SK-N-SH treated with all-trans-retinoic acid at 6 μM for 48 hours (cell line): ENCODE measurements at regions not wholly inside any gene's neighbourhood (a gene's known extent, or its start where the extent isn't known, plus 50 kb on each side); places are given as distances from the start of the nearest gene placed in this dataset.

Experiments
- ATAC-seq: fragments of 200-7000 bp; cut with Tn5 transposase; 3 replicates; pipeline ENCODE4 v1.9.1; 2020; ENCODE audit warnings: mild to moderate bottlenecking, moderate library complexity
- ARNTL ChIP-seq: fragments of 450-650 bp; formaldehyde crosslinking; IDR thresholded peaks from 2 replicates; pipeline ENCODE4 v1.5.0; 2020; ENCODE audit warnings: low read depth, mild to moderate bottlenecking, moderate library complexity, borderline replicate concordance
- BACH2 ChIP-seq: fragments of 250-450 bp; sonication (Bioruptor Pico); IDR thresholded peaks from 2 replicates; pipeline ENCODE4 v1.9.0; 2021; ENCODE audit warnings: mild to moderate bottlenecking, borderline replicate concordance
- CREB5 ChIP-seq: fragments of 250-450 bp; sonication (Bioruptor Pico); IDR thresholded peaks from 2 replicates; pipeline ENCODE4 v1.5.1; 2020; ENCODE audit warnings: low read depth, mild to moderate bottlenecking, moderate library complexity
- CSDC2 ChIP-seq: fragments of 250-450 bp; sonication (Bioruptor Pico); IDR thresholded peaks from 2 replicates; pipeline ENCODE4 v1.5.0; 2020; ENCODE audit warnings: mild to moderate bottlenecking, moderate library complexity
- ESRRG ChIP-seq: fragments of 250-450 bp; sonication (Bioruptor Pico); IDR thresholded peaks from 2 replicates; pipeline ENCODE4 v1.6.1; 2021; ENCODE audit warnings: mild to moderate bottlenecking
- GLIS3 ChIP-seq: fragments of 250-450 bp; sonication (Bioruptor Pico); IDR thresholded peaks from 2 replicates; pipeline ENCODE4 v1.5.0; 2020; ENCODE audit warnings: mild to moderate bottlenecking, moderate library complexity
- ISL1 ChIP-seq: fragments of 250-450 bp; sonication (Bioruptor Pico); IDR thresholded peaks from 2 replicates; pipeline ENCODE4 v2.1.2; 2022; ENCODE audit warnings: mild to moderate bottlenecking, moderate library complexity
- OSR1 ChIP-seq: fragments of 250-450 bp; sonication (Bioruptor Pico); IDR thresholded peaks from 2 replicates; pipeline ENCODE4 v1.8.0; 2022; ENCODE audit warnings: moderate library complexity, mild to moderate bottlenecking, inconsistent platforms
- PATZ1 ChIP-seq: fragments of 250-450 bp; sonication (Bioruptor Pico); IDR thresholded peaks from 2 replicates; pipeline ENCODE4 v1.8.0; 2020; ENCODE audit warnings: mild to moderate bottlenecking, moderate library complexity, borderline replicate concordance
- PPARA ChIP-seq: fragments of 250-450 bp; sonication (Bioruptor Pico); IDR thresholded peaks from 2 replicates; pipeline ENCODE4 v1.5.0; 2020; ENCODE audit warnings: mild to moderate bottlenecking, borderline replicate concordance
- RARB ChIP-seq: fragments of 250-450 bp; sonication (Bioruptor Pico); IDR thresholded peaks from 2 replicates; pipeline ENCODE4 v1.8.0; 2021; ENCODE audit warnings: mild to moderate bottlenecking, moderate library complexity
- SNAI2 ChIP-seq: fragments of 250-450 bp; sonication (Bioruptor Pico); IDR thresholded peaks from 2 replicates; pipeline ENCODE4 v1.5.0; 2020; ENCODE audit warnings: mild to moderate bottlenecking, moderate library complexity
- TCF4 ChIP-seq: fragments of 250-450 bp; sonication (Bioruptor Pico); IDR thresholded peaks from 2 replicates; pipeline ENCODE4 v1.8.0; 2021; ENCODE audit warnings: mild to moderate bottlenecking, moderate library complexity, borderline replicate concordance
- TSHZ2 ChIP-seq: fragments of 250-450 bp; sonication (Bioruptor Pico); IDR thresholded peaks from 2 replicates; pipeline ENCODE4 v1.5.0; 2020; ENCODE audit warnings: mild to moderate bottlenecking, moderate library complexity
- ZC3H10 ChIP-seq: fragments of 250-450 bp; sonication (Bioruptor Pico); IDR thresholded peaks from 2 replicates; pipeline ENCODE4 v1.5.1; 2021; ENCODE audit warnings: mild to moderate bottlenecking, moderate library complexity
- ZFP3 ChIP-seq: fragments of 250-450 bp; sonication (Bioruptor Pico); IDR thresholded peaks from 2 replicates; pipeline ENCODE4 v1.5.0; 2020; ENCODE audit warnings: mild to moderate bottlenecking, moderate library complexity
- ZFP30 ChIP-seq: fragments of 450-650 bp; formaldehyde crosslinking; IDR thresholded peaks from 2 replicates; pipeline ENCODE4 v1.5.0; 2022; ENCODE audit warnings: mild to moderate bottlenecking, moderate library complexity
- ZNF8 ChIP-seq: fragments of 450-650 bp; formaldehyde crosslinking; IDR thresholded peaks from 2 replicates; pipeline ENCODE4 v1.5.0; 2020; ENCODE audit warnings: mild to moderate bottlenecking, moderate library complexity
- TF ChIP-seq, protein P1 (sequence below): fragments of 250-450 bp; sonication (Bioruptor Pico); IDR thresholded peaks from 2 replicates; pipeline ENCODE4 v1.5.1; 2021; ENCODE audit warnings: mild to moderate bottlenecking, moderate library complexity
- TF ChIP-seq, protein P2 (sequence below): fragments of 250-450 bp; sonication (Bioruptor Pico); IDR thresholded peaks from 2 replicates; pipeline ENCODE4 v1.8.0; 2021; ENCODE audit warnings: low read depth, mild to moderate bottlenecking, moderate library complexity, borderline replicate concordance

- TF ChIP-seq, protein P1, sequence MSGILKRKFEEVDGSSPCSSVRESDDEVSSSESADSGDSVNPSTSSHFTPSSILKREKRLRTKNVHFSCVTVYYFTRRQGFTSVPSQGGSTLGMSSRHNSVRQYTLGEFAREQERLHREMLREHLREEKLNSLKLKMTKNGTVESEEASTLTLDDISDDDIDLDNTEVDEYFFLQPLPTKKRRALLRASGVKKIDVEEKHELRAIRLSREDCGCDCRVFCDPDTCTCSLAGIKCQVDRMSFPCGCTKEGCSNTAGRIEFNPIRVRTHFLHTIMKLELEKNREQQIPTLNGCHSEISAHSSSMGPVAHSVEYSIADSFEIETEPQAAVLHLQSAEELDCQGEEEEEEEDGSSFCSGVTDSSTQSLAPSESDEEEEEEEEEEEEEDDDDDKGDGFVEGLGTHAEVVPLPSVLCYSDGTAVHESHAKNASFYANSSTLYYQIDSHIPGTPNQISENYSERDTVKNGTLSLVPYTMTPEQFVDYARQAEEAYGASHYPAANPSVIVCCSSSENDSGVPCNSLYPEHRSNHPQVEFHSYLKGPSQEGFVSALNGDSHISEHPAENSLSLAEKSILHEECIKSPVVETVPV: peak; percentile 23; the same call in 1 of the 2 replicates
- peak; percentile 91 for TF ChIP-seq TCF4 (CRISPR knock-in tag)
- no peak for TF ChIP-seq OSR1
- TF ChIP-seq, protein P2, sequence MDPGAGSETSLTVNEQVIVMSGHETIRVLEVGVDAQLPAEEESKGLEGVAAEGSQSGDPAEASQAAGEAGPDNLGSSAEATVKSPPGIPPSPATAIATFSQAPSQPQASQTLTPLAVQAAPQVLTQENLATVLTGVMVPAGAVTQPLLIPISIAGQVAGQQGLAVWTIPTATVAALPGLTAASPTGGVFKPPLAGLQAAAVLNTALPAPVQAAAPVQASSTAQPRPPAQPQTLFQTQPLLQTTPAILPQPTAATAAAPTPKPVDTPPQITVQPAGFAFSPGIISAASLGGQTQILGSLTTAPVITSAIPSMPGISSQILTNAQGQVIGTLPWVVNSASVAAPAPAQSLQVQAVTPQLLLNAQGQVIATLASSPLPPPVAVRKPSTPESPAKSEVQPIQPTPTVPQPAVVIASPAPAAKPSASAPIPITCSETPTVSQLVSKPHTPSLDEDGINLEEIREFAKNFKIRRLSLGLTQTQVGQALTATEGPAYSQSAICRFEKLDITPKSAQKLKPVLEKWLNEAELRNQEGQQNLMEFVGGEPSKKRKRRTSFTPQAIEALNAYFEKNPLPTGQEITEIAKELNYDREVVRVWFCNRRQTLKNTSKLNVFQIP (CRISPR knock-in tag): no peak
- 0 out of 2 replicates have a peak, but pooled peaks have one; percentile 10 for TF ChIP-seq GLIS3 (CRISPR knock-in tag)
- peak; percentile 32; the same call in 1 of the 2 replicates for TF ChIP-seq CREB5 (CRISPR knock-in tag)
- peak; percentile 52; the same call in 1 of the 2 replicates for TF ChIP-seq PATZ1 (CRISPR knock-in tag)
- no peak for TF ChIP-seq BACH2 (CRISPR knock-in tag)
- TF ChIP-seq, all 23 proteins: peak for 15
Observed at GRCh38 chr10:78471723-78472550, 438.3 kb downstream of the RPS24 start (continued).

GRCh38 chr10:78472551-78472890 is 438.9 kb downstream of the RPS24 start:
- ATAC-seq: peak; percentile 35
- 0 out of 2 replicates have a peak, but pooled peaks have one; percentile 5 for TF ChIP-seq PATZ1 (CRISPR knock-in tag)
- TF ChIP-seq ZNF8 (CRISPR knock-in tag): no peak
- peak; percentile 3; the same call in 1 of the 2 replicates for TF ChIP-seq ZFP30 (CRISPR knock-in tag)
- TF ChIP-seq CSDC2 (CRISPR knock-in tag): no peak
- TF ChIP-seq, protein P2 (CRISPR knock-in tag): no peak
- TF ChIP-seq SNAI2: no peak
- no peak for TF ChIP-seq ISL1 (CRISPR knock-in tag)

DNA sequence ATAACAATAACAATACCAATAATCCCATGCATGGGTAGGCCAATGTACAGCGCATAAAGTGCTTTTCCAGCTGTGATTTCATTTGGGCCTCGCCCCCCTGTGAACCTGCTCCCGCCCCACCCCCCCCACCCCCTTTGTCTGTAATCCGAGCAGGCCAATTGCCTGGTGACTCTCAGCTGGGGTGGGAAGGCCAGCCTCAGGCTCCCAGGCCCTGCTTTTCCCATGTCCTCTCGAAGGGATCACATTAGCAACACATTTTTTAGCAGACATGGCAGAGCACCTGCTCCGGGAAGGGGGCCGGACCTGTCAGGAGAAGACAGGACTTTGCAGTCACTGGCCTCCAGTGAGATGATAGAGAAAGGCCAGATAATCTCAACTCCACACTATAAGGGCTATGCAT is 439.3 kb downstream of the RPS24 start:
- no peak for ATAC-seq
- TF ChIP-seq ARNTL (CRISPR knock-in tag) (no peak), PPARA (CRISPR knock-in tag) (no peak), ZFP3 (CRISPR knock-in tag) (no peak), TSHZ2 (CRISPR knock-in tag) (no peak), SNAI2 (no peak), ESRRG (CRISPR knock-in tag) (no peak), CREB5 (CRISPR knock-in tag) (no peak), ZNF8 (CRISPR knock-in tag) (no peak), BACH2 (CRISPR knock-in tag) (no peak), RARB (CRISPR knock-in tag) (no peak), GLIS3 (CRISPR knock-in tag) (no peak), ZC3H10 (no peak), TCF4 (CRISPR knock-in tag) (no peak)
- TF ChIP-seq, protein P1: no peak
